ENCODE measurements at regions not wholly inside any gene's neighbourhood (a gene's known extent, or its start where the extent isn't known, plus 50 kb on each side); places are given as distances from the start of the nearest gene placed in this dataset.

DNA sequence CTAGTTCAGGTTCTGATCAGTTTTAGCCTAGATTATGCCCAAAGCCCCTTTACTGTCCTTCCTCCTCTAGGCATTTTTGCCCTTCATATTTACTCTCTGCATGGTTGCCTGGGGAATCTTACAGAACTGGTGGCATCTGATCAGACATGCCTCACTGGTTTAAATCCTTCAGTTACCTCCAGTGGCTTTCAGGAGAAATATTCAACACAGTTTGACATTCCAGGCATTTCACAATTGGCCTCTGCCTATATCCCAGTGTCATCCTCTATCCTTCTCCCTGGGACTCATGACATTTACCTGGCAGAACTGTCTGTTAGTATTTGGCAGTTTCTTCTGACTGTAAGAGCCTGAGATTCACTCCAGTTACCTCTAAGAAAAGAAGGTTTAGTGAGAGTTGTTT is 152.9 kb upstream of the MEIS1 start:
- no peak overlapping the region for H3K56ac ChIP-seq (replicated peaks; ENCODE audit: insufficient read length, low read depth, low read length)

More for the DNA sequence above, 152.9 kb upstream of the MEIS1 start:
- DNase-seq (ENCODE audit: low read depth in 1 of 2, low spot score in 2 of 2) (no peak), FAIRE-seq (no peak)
- H3K4me1 ChIP-seq (replicated peaks in 1 of 4; ENCODE audit: control insufficient read depth in 3 of 4, insufficient read depth in 4 of 4, low read length in 3 of 4) = no peaks in the 10 kb centered on the region
- H3K23ac ChIP-seq (ENCODE audit: insufficient read length) = no peak overlapping the region
- H4K5ac ChIP-seq (ENCODE audit: insufficient read length, low read depth, low read length) = no peak overlapping the region
- no peak overlapping the region for H3K18ac ChIP-seq (ENCODE audit: extremely low read depth, low read length)
- no peak overlapping the region for H2BK15ac ChIP-seq (ENCODE audit: low read length)
- no peaks in the 10 kb centered on the region for H3K27me3 ChIP-seq (replicated peaks in 1 of 4; ENCODE audit: control insufficient read depth in 3 of 4, extremely low read depth in 1 of 4, insufficient read depth in 3 of 4, low read length in 3 of 4)
- H2BK12ac ChIP-seq (ENCODE audit: low read depth, low read length) = no peak overlapping the region
- H3K79me1 ChIP-seq (ENCODE audit: low read depth, low read length) = no peaks in the 10 kb centered on the region
- H3K4me2 ChIP-seq (ENCODE audit: insufficient read depth in 1 of 2, low read depth in 2 of 2, low read length in 2 of 2) = no peak overlapping the region
- POLR2A ChIA-PET (ENCODE audit: partially characterized antibody) = no interaction called here
- no peak overlapping the region for H3K4me3 ChIP-seq (ENCODE audit: extremely low read depth in 1 of 4, insufficient read depth in 2 of 4, low read depth in 3 of 4, low read length in 4 of 4)
- H3K9me3 ChIP-seq (ENCODE audit: insufficient read depth in 2 of 2, low read depth in 1 of 2, low read length in 1 of 2) = no peaks in the 10 kb centered on the region
- TF ChIP-seq RFX5 (IDR thresholded peaks at IDR 0.05; ENCODE audit: borderline replicate concordance, low read depth, low read length) = no peak
- no peak for TF ChIP-seq SIN3A (conservative IDR thresholded peaks at IDR 0.05 in 1 of 2, IDR thresholded peaks at IDR 0.05 in 1 of 2; ENCODE audit: low read depth in 1 of 2, low read length in 2 of 2)
- no peak for TF ChIP-seq RBBP5 (IDR thresholded peaks at IDR 0.05; ENCODE audit: borderline replicate concordance, low read depth, low read length)
- TF ChIP-seq EP300 (IDR thresholded peaks at IDR 0.05; ENCODE audit: borderline replicate concordance in 1 of 2, low read depth in 2 of 2, low read length in 2 of 2) = no peak
- no peaks in the 10 kb centered on the region for H3K79me2 ChIP-seq (ENCODE audit: control insufficient read depth in 1 of 2, insufficient read depth in 2 of 2, low read length in 2 of 2)
- no peak overlapping the region for H2BK5ac ChIP-seq (ENCODE audit: low read depth, low read length)
- H2AK5ac ChIP-seq (ENCODE audit: low read depth, low read length) = no peak overlapping the region
- no peak overlapping the region for H3K14ac ChIP-seq (ENCODE audit: insufficient read length)
- H3K27ac ChIP-seq (ENCODE audit: low read depth, low read length) = no peak overlapping the region
- no peaks in the 10 kb centered on the region for H3K36me3 ChIP-seq (ENCODE audit: control insufficient read depth in 2 of 4, insufficient read depth in 4 of 4, low read length in 3 of 4)
- H3K4ac ChIP-seq (replicated peaks; ENCODE audit: insufficient read length, low read depth, low read length) = no peak overlapping the region
- H2BK120ac ChIP-seq (replicated peaks; ENCODE audit: low read depth, low read length) = no peak overlapping the region
- H3K9ac ChIP-seq (replicated peaks in 1 of 4; ENCODE audit: extremely low read depth in 1 of 4, low read depth in 3 of 4, low read length in 3 of 4) = no peak overlapping the region
- no peak overlapping the region for H4K8ac ChIP-seq (ENCODE audit: extremely low read depth, insufficient read depth, low read length)
- no peaks in the 10 kb centered on the region for H4K20me1 ChIP-seq (replicated peaks in 1 of 2; ENCODE audit: control insufficient read depth in 1 of 2, insufficient read depth in 2 of 2, low read length in 2 of 2)
- H2AFZ ChIP-seq (ENCODE audit: low read length) = no peak overlapping the region
- H3K23me2 ChIP-seq (ENCODE audit: low read depth, low read length) = no peaks in the 10 kb centered on the region
- CTCF ChIA-PET (ENCODE audit: partially characterized antibody) = no interaction called here
- H4K91ac ChIP-seq (replicated peaks; ENCODE audit: insufficient read length, low read length) = no peak overlapping the region
- H2BK20ac ChIP-seq (ENCODE audit: low read length) = no peak overlapping the region
